Loucy (cell line): ENCODE measurements at regions not wholly inside any gene's neighbourhood (a gene's known extent, or its start where the extent isn't known, plus 50 kb on each side); places are given as distances from the start of the nearest gene placed in this dataset.

Source experiments
- H2AFZ ChIP-seq: fragments of 200-600 bp; sonication (generic); 2 replicates; pipeline ENCODE4 v1.6.0; 2016; ENCODE audit warnings: antibody characterized with exemption, mild to moderate bottlenecking, low read length, moderate library complexity
- H3F3A ChIP-seq: fragments of 200-600 bp; 2 replicates; pipeline ENCODE4 v1.6.0; 2016; ENCODE audit warnings: antibody characterized with exemption, low read depth, mild to moderate bottlenecking
- H3K27me3 ChIP-seq: fragments of 200-600 bp; sonication (generic); 2 replicates; pipeline ENCODE4 v1.6.1; 2014; ENCODE audit warnings: low read length, mild to moderate bottlenecking; ENCODE audit not compliant: insufficient read depth, poor library complexity, severe bottlenecking
- H3K36me3 ChIP-seq: fragments of 200-600 bp; sonication (generic); 2 replicates; pipeline ENCODE4 v1.6.1; 2016; ENCODE audit warnings: low read length; ENCODE audit not compliant: insufficient read depth
- H3K4me1 ChIP-seq: fragments of 200-600 bp; sonication (generic); 2 replicates; pipeline ENCODE4 v1.5.1; 2014; ENCODE audit warnings: low read length, mild to moderate bottlenecking; ENCODE audit not compliant: insufficient read depth, poor library complexity, severe bottlenecking
- H3K4me2 ChIP-seq: fragments of 200-600 bp; sonication (generic); 2 replicates; pipeline ENCODE4 v1.6.0; 2014; ENCODE audit warnings: antibody characterized with exemption, low read length, low read depth, mild to moderate bottlenecking; ENCODE audit not compliant: poor library complexity, severe bottlenecking
- H3K4me3 ChIP-seq: fragments of 200-600 bp; sonication (generic); 2 replicates; pipeline ENCODE4 v1.5.1; 2014; ENCODE audit warnings: low read length, mild to moderate bottlenecking, mixed read lengths; ENCODE audit not compliant: poor library complexity, severe bottlenecking
- H3K79me2 ChIP-seq: fragments of 200-600 bp; sonication (generic); 2 replicates; pipeline ENCODE4 v1.6.1; 2014; ENCODE audit warnings: low read length; ENCODE audit not compliant: insufficient read depth
- H3K9ac ChIP-seq: fragments of 200-600 bp; sonication (generic); 2 replicates; pipeline ENCODE4 v1.6.0; 2014; ENCODE audit warnings: mild to moderate bottlenecking, low read depth, low read length, moderate library complexity; ENCODE audit not compliant: poor library complexity, severe bottlenecking
- H3K9me2 ChIP-seq: fragments of 200-600 bp; sonication (generic); replicated peaks from 2 replicates; pipeline ENCODE4 v1.6.1; 2016; ENCODE audit warnings: low read depth, low read length, mixed read lengths
- H3K9me3 ChIP-seq: fragments of 200-600 bp; sonication (generic); 2 replicates; pipeline ENCODE4 v1.6.1; 2014; ENCODE audit warnings: mild to moderate bottlenecking, antibody characterized with exemption, low read length, low read depth; ENCODE audit not compliant: insufficient read depth
- H4K20me1 ChIP-seq: fragments of 200-600 bp; sonication (generic); 2 replicates; pipeline ENCODE4 v1.6.0; 2014; ENCODE audit warnings: antibody characterized with exemption, low read length, mild to moderate bottlenecking; ENCODE audit not compliant: insufficient read depth, poor library complexity, severe bottlenecking
- CTCF ChIP-seq: fragments of 200-600 bp; sonication (generic); conservative IDR thresholded peaks from 2 replicates; pipeline ENCODE4 v1.5.1; 2014; ENCODE audit warnings: mild to moderate bottlenecking, antibody characterized with exemption, low read length
- EZH2phosphoT487 ChIP-seq: fragments of 200-600 bp; IDR thresholded peaks from 2 replicates; pipeline ENCODE4 v1.6.1; 2018; ENCODE audit warnings: antibody characterized with exemption, mild to moderate bottlenecking, moderate library complexity, borderline replicate concordance

GRCh38 chr21:22544747-22545146 is 1546.5 kb downstream of the NCAM2 start:
- no peaks in the 10 kb centered on the region for H3K36me3 ChIP-seq
- H3K9me3 ChIP-seq = 0 out of 2 replicates have a peak, but pooled peaks cover under 1% of the 10 kb centered on the region
- H3F3A ChIP-seq = no peaks in the 10 kb centered on the region
- H3K4me2 ChIP-seq = no peak overlapping the region
- no peak overlapping the region for H3K9ac ChIP-seq
- H3K4me3 ChIP-seq = no peak overlapping the region
- no peaks in the 10 kb centered on the region for H4K20me1 ChIP-seq
- H3K27me3 ChIP-seq = no peaks in the 10 kb centered on the region
- no peaks in the 10 kb centered on the region for H3K9me2 ChIP-seq
- H3K4me1 ChIP-seq = no peaks in the 10 kb centered on the region
- H2AFZ ChIP-seq = no peak overlapping the region
- TF ChIP-seq CTCF (no peak), EZH2phosphoT487 (no peak)
- no peaks in the 10 kb centered on the region for H3K79me2 ChIP-seq

GRCh38 chr21:22552390-22552789 is 1554.2 kb downstream of the NCAM2 start:
- no peak overlapping the region for H2AFZ ChIP-seq
- no peaks in the 10 kb centered on the region for H3K27me3 ChIP-seq
- no peaks in the 10 kb centered on the region for H4K20me1 ChIP-seq
- no peak overlapping the region for H3K9ac ChIP-seq
- H3F3A ChIP-seq = no peaks in the 10 kb centered on the region
- H3K4me1 ChIP-seq = no peaks in the 10 kb centered on the region
- TF ChIP-seq CTCF (no peak), EZH2phosphoT487 (no peak)
- H3K4me3 ChIP-seq = no peak overlapping the region
- no peak overlapping the region for H3K4me2 ChIP-seq
- no peaks in the 10 kb centered on the region for H3K79me2 ChIP-seq
- H3K9me3 ChIP-seq = no peaks in the 10 kb centered on the region
- H3K9me2 ChIP-seq = no peaks in the 10 kb centered on the region
- no peaks in the 10 kb centered on the region for H3K36me3 ChIP-seq

- no peaks in the 10 kb centered on the region for H3K4me1 ChIP-seq
- no peak for TF ChIP-seq EZH2phosphoT487
- no peak for TF ChIP-seq CTCF
- H3F3A ChIP-seq = no peaks in the 10 kb centered on the region
- H3K9ac ChIP-seq = no peak overlapping the region
- no peaks in the 10 kb centered on the region for H3K27me3 ChIP-seq
- no peak overlapping the region for H2AFZ ChIP-seq
- no peaks in the 10 kb centered on the region for H4K20me1 ChIP-seq
- H3K9me2 ChIP-seq = no peaks in the 10 kb centered on the region
- H3K4me3 ChIP-seq = no peak overlapping the region
- no peaks in the 10 kb centered on the region for H3K79me2 ChIP-seq
- H3K9me3 ChIP-seq = no peaks in the 10 kb centered on the region
- no peak overlapping the region for H3K4me2 ChIP-seq
- no peaks in the 10 kb centered on the region for H3K36me3 ChIP-seq
Measured at GRCh38 chr21:22554690-22555316, 1556.6 kb downstream of the NCAM2 start.
